Fibroblast of the conjunctiva (primary cell): ENCODE measurements at regions not wholly inside any gene's neighbourhood (a gene's known extent, or its start where the extent isn't known, plus 50 kb on each side); places are given as distances from the start of the nearest gene placed in this dataset.

ENCODE experiments used
- DNase-seq: peaks from one replicate; pipeline ENCODE4 v3.0.0-alpha.2; 2010; ENCODE audit warnings: low read depth

DNA sequence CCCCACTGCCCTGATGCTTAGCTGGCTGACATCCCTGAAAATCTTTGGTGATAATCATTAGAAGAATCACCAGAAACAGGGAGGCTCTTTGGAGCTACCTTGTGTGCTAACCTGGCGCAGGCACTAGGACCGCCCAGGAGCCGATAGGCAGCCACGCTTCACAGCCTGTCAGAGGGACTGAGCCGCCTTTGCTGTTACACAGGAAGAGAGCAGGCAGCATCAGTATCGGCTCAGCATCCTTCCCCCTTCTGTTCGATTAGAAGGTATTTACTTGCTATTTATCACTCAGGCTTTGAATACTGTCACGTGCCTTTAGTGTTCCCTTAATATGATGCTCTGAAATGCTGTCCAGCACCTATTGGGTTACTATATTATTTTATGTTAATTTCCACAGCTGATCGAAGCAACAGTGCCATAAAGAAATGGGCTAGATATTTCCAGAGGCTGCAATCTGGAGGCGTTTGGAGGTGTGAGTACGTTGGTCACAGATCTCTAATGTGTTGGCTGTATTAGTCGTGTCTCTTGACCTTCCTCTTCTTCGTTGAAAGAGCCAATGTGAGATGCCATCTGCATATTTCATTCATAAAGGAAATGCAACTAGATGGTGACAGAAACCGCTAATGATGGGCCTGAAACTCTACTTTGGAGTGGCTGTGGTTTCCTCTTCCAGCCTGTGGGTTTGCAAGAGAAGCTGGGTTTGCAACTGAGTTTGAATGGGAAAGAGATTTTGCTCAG lies 110.4 kb upstream of the RAB27B start:
- DNase-seq, result no peak

DNA sequence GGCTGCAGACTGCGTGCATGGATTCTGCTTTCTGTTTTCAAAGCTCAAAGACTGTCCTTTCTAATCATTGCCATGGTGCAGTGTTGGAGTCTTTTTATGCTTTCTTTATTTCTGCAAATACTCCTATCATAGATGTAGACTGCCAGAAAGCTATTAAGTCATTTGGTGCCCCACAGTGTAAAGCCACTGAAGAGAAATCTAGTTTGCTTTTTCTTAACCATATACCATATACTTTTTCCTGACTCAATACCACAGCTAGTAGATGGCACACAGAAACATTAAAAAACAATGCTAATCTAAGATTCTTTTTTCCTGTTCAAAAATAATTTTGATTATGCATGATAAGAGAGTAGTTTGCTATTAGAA lies 109.9 kb upstream of the RAB27B start:
- no peak for DNase-seq

DNA sequence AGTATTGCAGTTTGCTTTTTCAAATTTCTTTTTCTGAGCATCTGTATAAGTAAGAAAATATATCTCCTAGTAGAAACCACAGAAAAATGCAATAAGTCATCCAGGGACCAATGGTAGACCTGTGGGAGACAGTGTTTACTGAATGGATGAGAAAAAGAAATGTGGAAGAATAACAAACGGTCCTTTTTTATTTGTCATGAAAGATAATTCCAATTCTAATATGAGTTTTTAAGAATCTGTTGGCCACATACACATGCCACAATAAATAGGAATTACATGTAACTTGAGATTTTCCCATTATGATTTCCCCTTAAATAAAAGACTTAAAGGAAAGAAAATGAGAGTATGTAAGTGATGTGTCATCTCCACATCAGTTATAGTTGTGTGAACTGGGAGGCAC lies 107.7 kb upstream of the RAB27B start:
- no peak for DNase-seq

DNA sequence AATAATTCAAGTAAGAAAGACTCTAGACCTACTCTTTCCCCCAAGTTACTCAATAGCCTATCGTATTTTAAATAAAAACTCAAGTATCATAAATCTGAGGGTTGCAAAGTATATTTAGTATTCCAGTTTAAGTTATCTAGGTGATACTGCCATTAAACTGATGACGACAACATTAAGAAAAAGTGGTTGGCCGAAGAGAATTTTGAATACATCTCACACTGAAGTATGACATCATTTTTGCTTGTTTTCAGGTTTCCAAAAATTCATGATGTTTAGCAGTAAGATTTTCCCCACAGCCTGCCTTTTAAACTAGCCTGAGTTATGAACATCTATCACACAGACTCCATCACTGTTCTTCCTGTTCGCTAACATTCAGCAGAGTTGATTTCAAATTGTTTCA lies 102.1 kb upstream of the RAB27B start:
- DNase-seq, result no peak

DNA sequence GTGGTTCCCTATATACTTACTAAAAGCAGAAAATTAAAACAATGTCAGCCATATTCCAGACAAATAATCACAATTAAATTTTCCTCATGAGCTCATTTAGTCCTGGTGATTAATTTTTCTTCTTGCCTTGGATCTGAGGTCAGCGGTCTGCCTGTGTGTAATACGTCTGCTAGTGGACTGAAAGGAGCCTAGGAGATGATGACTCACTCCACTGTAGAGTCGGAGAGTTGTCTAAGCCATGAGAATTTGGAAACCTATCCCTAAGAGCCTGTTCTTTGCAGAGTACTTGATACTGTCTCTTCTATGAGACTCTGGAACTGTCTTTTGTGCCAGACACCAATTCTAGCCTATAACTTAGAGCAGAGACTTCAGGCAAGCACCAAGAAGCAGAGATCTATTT lies 94.2 kb upstream of the RAB27B start:
- peak; percentile 57 for DNase-seq

DNA sequence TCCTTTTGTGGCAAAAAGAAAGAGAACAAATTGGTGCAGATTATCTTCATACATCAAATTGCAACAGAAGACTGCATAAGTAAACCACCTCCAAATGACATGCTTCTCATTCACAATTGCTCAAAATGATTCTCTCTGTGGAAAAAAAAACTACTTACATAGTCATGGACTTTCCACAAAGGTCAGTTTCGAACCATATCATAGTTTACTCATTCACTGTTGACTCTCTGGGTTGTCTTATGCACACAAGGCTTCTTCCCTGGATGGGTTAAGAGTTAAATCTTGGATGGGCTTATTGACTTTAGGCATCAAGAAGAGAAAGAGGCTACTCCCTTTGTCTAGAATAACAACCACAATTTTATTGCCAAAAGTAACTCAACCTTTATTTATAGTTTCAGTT lies 91.3 kb upstream of the RAB27B start:
- DNase-seq, result no peak

DNA sequence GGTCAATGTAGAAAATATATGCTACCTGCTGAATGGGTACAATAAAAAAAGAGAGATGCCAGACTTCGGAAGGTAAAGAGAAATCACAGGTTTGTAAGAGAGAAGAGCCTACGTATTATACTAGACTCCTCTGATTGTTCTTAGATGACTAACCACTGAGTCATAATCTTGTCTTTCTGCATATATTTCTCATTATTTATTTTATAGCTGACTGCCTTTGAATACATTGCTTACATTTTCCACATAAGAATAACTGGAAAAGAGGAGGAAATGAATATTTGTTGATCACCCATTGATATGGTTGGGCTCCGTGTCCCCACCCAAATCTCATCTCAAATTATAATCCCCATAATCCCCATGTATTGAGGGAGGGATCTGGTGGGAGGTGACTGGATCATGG lies 90.3 kb upstream of the RAB27B start:
- DNase-seq, result no peak

DNA sequence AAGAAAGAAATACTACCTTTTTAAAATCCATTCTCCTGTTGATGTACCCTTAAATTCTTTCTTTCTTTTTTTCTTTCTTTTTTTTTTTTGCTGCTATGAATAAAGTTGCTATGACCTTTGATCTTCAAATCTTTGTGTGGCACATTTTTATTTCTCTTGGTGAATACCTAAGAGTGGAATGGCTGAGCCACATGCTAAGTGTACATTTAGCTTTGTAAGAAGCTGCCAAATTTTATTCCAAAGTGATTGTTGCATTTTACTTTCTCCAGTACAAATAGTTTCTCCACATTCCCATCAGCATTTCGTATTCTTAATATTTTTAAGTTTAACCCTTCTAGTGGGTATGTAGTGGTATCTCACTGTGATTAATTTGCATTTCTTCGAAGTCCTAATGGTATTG lies 88.8 kb upstream of the RAB27B start:
- no peak for DNase-seq

DNA sequence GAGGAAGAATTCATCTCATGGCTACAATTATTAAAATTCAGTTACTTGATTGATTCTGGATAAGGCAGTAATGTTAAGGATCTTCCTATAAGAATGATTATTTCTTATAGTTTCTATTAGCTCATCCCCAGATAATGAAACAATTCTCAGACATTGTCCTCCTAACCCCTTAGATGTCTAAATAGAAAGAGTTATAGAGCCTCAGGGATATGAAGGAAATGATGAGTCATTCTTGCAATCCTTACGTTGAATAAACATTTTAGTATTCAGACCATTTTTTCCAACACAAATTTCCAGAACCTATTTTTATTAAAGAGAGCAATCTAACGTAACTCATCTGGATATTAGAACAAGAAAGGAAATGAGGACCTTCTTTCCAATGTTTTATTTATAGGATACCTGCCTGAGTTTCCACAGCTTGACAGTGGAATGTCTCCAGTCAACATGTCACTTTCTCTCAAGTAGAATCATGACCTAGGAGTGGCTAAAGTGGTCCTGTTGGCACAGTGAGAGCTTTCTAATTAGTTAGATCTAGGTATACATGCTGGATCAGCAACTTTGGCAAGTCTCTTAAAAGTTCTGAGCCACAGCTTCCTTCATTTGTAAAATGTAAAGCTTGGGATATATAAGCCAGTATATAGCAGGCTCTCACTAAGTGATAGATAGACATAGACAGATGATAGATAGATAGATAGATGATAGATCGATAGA lies 88.0 kb upstream of the RAB27B start:
- peak; percentile 39 for DNase-seq

DNA sequence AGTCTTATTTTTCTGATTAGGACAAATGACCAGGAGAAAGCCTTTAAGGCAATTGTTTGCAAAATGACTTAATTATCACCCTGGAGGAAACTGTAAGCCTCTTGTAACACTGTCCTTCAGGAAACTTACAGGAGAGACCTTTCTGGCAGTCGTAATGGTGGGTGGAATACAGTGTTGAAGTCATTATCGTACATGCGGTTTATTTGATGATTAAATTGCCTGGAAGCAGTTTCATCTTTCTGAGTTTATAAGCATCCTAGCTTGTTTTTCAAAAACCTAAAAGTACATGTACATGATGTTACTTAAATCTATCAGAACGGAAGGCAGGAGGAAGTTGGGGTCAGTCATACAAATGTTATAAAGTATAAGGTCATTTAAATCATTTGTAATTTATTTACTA lies 86.2 kb upstream of the RAB27B start:
- no peak for DNase-seq

DNA sequence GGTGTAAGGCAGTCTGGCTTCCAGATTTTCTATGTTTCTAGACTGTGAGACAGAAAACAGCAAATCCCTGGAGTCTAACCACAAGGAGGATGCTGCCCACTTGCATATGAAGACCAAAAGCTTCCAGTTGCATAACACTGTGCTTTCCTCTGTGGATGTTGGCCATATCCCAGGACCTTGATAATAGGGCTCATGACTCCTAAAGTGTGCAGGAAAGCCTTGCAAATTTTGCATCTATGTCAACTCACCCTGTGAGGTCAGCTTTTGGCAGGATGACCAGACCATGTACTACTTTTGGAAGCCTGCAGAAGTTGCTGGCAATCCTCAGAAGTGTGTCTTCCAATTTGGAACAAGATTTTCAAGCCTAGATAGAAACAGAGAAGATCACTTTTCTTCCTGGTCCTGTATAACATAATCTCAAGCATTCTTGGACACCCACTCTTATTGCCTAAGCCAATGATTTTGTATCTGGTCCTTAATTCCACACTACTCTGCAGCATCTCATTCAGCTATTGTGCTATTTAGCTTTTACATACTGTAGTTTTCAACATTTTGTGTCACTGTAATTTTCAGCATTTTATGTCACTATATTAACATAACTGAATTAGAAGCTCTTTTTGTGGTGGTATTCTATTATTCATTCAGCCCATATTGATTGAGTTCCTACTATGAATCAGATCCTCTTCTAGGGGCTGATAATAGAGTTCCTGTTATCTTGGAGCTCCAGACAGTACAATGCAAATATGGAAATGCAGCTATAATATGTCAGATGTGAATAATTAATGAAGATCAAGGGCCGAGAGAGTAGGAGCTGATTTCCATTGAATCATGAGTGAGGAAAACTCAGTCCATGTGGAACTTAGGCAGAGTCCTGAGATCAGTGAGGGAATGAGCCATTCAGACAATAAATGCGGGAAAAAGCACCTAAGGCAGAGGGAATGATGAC lies 85.3 kb upstream of the RAB27B start:
- peak; percentile 98 for DNase-seq

DNA sequence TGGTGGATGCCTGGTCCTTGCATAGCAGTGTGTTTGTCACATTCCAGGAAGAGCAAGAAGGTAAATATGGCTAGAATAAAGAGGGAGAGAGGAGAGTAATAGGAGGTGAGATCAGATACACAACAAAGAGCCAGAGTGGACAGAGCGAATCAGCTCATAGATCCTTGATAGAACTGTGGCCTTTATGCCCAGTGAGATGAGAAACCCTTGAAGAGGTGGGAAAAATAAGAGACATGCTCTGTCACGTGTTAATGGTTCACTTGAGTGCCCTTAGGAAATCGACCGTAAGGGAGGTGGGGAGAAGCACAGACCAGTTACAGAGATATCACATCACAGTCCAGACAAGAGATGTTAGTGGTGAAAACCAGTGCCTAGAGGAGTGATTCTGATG lies 84.7 kb upstream of the RAB27B start:
- no peak for DNase-seq

DNA sequence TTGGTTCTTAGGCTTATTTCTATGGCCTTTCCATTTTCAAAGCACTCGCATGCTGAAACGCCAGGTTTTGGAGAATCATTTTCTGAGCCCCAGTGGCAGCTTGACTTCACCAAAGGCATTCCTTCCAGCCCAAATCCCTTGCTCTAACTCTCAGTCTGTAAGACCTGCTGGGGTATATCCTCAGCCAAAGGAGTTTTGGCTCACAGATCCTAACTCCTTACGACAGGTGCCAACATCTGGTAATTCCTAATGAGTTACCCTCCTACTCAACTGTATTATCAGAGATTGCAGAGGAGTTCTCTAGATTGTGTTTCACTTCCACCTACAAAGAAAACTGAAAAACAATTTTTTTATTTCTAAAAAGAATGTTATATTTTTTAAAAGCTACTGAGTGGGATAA lies 79.0 kb upstream of the RAB27B start:
- no peak for DNase-seq

DNA sequence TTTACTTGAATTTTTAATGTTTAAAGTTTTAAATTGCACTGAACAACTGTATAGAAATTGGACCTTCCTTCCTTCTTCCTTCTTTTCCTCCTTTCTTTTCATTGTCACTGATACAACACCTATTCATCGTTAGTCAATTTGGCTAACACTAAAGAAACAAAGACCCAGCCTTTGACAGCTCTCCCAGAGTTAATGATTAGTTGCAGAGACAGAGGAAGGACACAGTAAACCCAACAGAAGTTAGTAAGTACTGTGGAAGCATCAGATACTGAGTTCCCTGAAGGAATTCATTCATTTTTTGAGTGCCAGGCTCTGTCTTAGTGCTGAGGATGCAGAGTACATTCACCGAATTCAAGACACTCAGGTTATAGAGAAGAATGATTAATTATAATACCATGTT lies 77.9 kb upstream of the RAB27B start:
- DNase-seq, result no peak

DNA sequence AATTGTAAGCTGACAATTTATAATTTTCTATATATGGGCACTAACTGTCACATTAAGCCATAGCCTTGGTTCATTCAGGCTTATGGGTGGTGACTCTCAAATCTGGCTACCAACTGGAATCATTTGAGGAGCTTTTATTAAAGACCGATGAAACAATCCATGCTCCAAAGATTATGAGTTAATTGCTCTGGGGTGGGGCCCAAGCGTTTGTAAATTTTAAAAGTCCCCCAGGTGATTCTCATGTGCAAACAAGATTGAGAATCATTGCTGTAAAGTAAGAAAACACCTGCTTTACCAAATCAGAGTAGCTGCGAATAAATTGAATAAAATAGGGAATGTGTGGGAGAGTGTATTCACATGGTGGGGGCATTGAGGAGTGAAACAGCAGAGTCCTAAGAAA lies 76.1 kb upstream of the RAB27B start:
- DNase-seq, result no peak

DNA sequence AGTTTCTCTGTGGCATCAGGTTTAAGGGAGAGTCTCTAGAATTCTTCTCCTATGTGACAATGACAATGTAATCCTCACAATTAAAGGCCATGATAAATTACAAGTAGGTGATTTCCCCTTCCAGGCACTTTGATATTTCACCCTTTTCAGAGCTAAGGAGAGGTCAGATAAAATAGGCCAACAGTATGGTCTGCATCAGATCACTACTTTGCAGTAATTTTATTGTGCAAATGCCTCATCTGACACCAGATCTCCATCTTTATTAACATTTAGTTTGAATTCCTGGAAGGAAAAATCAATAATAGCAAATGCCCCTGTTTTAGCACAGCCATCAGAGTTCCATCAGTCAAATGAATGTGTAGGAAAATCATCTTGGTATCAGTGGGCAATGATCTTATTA lies 72.8 kb upstream of the RAB27B start:
- no peak for DNase-seq

DNA sequence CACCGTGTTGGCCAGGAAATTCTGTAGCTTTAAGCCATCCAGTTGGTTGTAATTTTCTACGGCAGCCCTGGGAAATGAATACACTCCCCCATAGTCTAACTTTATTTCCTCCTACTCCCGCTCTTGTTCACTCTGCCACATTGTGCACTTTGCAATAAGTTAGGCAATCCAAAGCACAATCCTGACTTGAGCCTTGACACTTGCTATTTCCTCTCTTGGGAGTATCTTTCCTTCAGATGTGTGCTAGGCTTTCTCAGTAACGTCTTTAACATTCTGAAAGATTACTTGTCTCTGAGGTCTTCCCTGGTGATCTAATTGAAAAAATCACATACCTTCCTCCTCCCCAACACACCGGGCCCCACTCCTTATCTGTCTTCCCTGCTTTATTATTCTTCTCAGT lies 65.9 kb upstream of the RAB27B start:
- no peak for DNase-seq

DNA sequence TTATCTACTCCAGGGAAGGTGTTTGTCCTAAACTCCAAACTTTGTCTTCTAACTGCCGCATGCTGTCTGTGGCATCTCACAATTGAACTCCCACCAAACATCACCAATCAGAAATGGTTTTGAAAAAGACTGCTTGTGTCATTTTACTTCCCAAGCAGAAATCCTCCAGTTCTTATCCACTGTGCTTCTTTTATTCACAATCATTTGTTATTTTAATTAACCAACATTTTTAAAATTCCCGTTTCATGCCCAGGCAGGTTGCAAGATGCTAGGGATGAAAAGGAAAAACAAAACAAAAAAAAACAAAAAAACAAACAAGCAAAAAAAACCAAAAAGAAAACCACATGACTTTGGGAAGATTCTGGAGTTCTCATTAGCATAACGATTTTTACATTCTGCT lies 63.5 kb upstream of the RAB27B start:
- DNase-seq, result no peak

DNA sequence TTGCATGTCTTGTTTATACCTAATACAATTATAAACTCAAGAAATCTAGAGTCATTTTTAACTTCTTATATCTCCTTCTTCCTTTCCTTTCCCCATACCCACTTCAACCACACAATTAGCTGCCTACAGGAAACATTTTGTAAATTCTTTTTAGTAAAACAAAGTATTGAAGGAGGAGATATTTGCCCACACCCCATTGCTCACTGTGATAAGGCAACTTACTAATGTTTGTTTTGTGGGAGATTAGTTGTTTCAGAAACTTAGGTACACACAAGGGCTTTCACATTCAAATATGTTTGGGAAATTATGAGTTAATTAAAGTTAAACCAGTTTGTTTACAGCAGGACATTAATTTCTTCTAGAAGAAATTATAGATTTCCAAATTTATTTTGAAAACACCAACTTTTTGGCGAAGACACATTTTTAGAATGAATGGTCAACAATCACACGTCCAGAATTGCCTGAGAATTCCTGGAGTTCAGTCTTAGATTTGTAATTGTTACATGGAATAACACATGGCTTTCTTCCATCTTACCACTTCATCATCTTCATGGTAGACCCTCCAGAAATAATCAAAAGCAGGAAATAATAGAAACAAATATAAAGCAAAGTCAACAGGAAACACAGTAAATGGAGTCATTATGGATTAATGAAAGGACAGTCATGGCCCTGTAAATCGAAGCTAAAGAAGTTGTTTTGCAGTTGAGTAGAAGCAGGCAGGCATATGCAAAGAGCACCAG lies 62.5 kb upstream of the RAB27B start:
- no peak for DNase-seq

DNA sequence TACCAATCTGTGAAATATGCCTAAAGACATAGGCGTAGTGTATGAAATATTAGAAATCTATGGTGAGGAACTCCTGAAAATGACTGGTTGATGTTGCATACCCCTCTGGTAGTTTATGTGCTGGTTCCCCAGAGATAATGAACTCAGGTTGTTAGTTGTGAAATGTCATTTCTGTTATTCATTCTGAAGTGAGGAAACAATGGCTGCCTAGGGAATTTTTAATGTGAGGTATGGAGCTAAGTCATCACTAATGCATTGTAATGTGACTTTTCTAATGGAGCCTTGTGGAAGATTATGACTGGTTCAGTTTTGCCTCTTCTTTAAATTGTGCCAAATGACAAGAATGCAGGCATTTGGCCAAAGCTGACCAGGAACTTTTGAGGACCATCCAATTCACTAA lies 61.6 kb upstream of the RAB27B start:
- no peak for DNase-seq

DNA sequence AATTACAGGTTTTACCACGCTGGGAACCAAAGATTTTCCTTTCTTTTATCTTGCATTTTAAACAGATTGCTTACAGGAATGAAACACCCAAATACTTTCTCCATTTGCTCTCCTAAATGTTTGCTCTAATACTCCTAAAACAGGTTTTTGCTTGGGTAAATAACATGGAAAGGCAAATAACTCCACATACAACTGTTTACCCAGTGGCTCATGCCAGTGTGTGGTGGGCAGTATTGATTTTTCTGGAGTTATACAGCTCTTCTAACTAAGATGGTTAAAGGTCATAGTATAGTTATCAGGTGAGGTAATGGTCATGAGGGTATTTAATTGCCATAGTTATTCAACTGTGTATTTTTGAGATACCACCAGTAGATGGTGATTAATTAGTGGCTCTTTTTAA lies 61.2 kb upstream of the RAB27B start:
- DNase-seq, result no peak
